Adrenal gland (tissue), 5 donors: ENCODE measurements at regions not wholly inside any gene's neighbourhood (a gene's known extent, or its start where the extent isn't known, plus 50 kb on each side); places are given as distances from the start of the nearest gene placed in this dataset.

ENCODE experiments used
- POLR2A ChIP-seq, 2 donors: fragments of 450-650 bp; IDR thresholded peaks; one replicate each; pipeline ENCODE4 v1.6.1; 2017; ENCODE audit warnings: antibody characterized with exemption in 2 of 2, mild to moderate bottlenecking in 2 of 2, moderate library complexity in 1 of 2
- TF ChIP-seq, protein P1 (sequence below), 6 experiments: fragments of 450-650 bp in 4 of 6; fragments of 200-600 bp in 2 of 6; sonication (generic) in 1 of 6; IDR thresholded peaks; 1 replicate in 5 of 6; 2 replicates in 1 of 6; pipeline versions ENCODE4 v1.5.1 to v1.8.0; 2016 to 2021; ENCODE audit warnings: antibody characterized with exemption in 6 of 6, mild to moderate bottlenecking in 2 of 6, moderate library complexity in 1 of 6
- donor health status: DM: no; HTN: no; CAD: no.

GRCh38 chrX:82232679-82233078, 1030.8 kb downstream of the SH3BGRL start:
- TF ChIP-seq POLR2A (IDR thresholded peaks at IDR 0.05) = no peak
- TF ChIP-seq, protein P1, sequence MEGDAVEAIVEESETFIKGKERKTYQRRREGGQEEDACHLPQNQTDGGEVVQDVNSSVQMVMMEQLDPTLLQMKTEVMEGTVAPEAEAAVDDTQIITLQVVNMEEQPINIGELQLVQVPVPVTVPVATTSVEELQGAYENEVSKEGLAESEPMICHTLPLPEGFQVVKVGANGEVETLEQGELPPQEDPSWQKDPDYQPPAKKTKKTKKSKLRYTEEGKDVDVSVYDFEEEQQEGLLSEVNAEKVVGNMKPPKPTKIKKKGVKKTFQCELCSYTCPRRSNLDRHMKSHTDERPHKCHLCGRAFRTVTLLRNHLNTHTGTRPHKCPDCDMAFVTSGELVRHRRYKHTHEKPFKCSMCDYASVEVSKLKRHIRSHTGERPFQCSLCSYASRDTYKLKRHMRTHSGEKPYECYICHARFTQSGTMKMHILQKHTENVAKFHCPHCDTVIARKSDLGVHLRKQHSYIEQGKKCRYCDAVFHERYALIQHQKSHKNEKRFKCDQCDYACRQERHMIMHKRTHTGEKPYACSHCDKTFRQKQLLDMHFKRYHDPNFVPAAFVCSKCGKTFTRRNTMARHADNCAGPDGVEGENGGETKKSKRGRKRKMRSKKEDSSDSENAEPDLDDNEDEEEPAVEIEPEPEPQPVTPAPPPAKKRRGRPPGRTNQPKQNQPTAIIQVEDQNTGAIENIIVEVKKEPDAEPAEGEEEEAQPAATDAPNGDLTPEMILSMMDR (IDR thresholded peaks at IDR 0.05) = no peak
